PC-3 (cell line): ENCODE measurements at regions not wholly inside any gene's neighbourhood (a gene's known extent, or its start where the extent isn't known, plus 50 kb on each side); places are given as distances from the start of the nearest gene placed in this dataset.

Experiments
- EZH2phosphoT487 ChIP-seq: fragments of 300-600 bp; sonication (generic); IDR thresholded peaks from 2 replicates; pipeline ENCODE4 v1.6.1; 2018; ENCODE audit warnings: mild to moderate bottlenecking, antibody characterized with exemption, low read length, borderline replicate concordance
- TF ChIP-seq, protein P1 (sequence below): fragments of 300-600 bp; sonication (generic); conservative IDR thresholded peaks from 2 replicates; pipeline ENCODE4 v1.5.1; 2017; ENCODE audit warnings: antibody characterized with exemption, low read depth, mild to moderate bottlenecking, low read length

DNA sequence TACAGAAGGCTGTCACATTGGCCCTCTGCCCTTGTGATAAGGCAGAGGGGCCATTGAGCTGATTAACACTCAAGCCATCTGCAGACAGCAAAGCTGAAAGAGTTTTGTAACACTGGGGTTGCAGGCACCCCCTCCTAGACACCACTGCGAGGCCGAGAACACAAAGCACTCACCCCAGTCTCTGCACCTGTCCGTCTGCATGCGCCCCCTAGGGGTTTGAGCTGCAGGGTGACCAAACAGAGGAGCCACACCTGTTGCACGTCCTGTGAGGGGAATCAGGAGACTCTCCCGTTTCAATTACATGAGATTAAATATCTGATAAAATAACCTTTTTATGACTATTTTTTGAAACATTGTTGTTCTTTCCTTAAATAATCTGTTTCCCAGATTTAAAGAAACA is 1180.4 kb downstream of the CDH9 start:
- TF ChIP-seq, protein P1, sequence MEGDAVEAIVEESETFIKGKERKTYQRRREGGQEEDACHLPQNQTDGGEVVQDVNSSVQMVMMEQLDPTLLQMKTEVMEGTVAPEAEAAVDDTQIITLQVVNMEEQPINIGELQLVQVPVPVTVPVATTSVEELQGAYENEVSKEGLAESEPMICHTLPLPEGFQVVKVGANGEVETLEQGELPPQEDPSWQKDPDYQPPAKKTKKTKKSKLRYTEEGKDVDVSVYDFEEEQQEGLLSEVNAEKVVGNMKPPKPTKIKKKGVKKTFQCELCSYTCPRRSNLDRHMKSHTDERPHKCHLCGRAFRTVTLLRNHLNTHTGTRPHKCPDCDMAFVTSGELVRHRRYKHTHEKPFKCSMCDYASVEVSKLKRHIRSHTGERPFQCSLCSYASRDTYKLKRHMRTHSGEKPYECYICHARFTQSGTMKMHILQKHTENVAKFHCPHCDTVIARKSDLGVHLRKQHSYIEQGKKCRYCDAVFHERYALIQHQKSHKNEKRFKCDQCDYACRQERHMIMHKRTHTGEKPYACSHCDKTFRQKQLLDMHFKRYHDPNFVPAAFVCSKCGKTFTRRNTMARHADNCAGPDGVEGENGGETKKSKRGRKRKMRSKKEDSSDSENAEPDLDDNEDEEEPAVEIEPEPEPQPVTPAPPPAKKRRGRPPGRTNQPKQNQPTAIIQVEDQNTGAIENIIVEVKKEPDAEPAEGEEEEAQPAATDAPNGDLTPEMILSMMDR, result peak; percentile 53
- no peak for TF ChIP-seq EZH2phosphoT487
